ENCODE measurements at regions not wholly inside any gene's neighbourhood (a gene's known extent, or its start where the extent isn't known, plus 50 kb on each side); places are given as distances from the start of the nearest gene placed in this dataset.

GRCh38 chr12:131640525-131640924 is 70.4 kb upstream of the SFSWAP start:
- TF ChIP-seq CTCF (conservative IDR thresholded peaks at IDR 0.05; ENCODE audit: low read depth, low read length) (no peak), EZH2 (IDR thresholded peaks at IDR 0.05; ENCODE audit: borderline replicate concordance, low read depth, low read length, poor library complexity, severe bottlenecking) (no peak)
